Osteoblast (primary cell): ENCODE measurements at regions not wholly inside any gene's neighbourhood (a gene's known extent, or its start where the extent isn't known, plus 50 kb on each side); places are given as distances from the start of the nearest gene placed in this dataset.

ENCODE experiments used
- DNase-seq: peaks from one replicate; pipeline ENCODE4 v3.0.0; 2011; ENCODE audit warnings: low spot score, mixed read lengths; ENCODE audit not compliant: insufficient read length; ENCODE audit errors: missing footprints
- H2AFZ ChIP-seq: 2 replicates; pipeline ENCODE4 v1.6.0; 2011; ENCODE audit warnings: mild to moderate bottlenecking, low read length
- H3K27ac ChIP-seq: 2 replicates; pipeline ENCODE4 v1.5.1; 2011; ENCODE audit warnings: mild to moderate bottlenecking, low read depth, low read length, moderate library complexity
- H3K27me3 ChIP-seq: 2 replicates; pipeline ENCODE4 v1.6.0; 2012; ENCODE audit warnings: mild to moderate bottlenecking, control low read depth, inconsistent platforms, low read length, moderate library complexity; ENCODE audit not compliant: insufficient read depth
- H3K36me3 ChIP-seq: 2 replicates; pipeline ENCODE4 v1.5.1; 2011; ENCODE audit warnings: mild to moderate bottlenecking, low read length, control low read depth, moderate library complexity; ENCODE audit not compliant: insufficient read depth
- H3K4me1 ChIP-seq: 2 replicates; pipeline ENCODE4 v1.5.1; 2011; ENCODE audit warnings: mild to moderate bottlenecking, low read length, control low read depth, moderate library complexity; ENCODE audit not compliant: insufficient read depth
- H3K4me2 ChIP-seq: 2 replicates; pipeline ENCODE4 v1.6.0; 2011; ENCODE audit warnings: mild to moderate bottlenecking, low read length; ENCODE audit not compliant: insufficient read depth
- H3K4me3 ChIP-seq: fragments of 200-600 bp; sonication (generic); 3 replicates; pipeline ENCODE4 v1.5.1; 2012; ENCODE audit warnings: mild to moderate bottlenecking, low read length, inconsistent platforms; ENCODE audit not compliant: insufficient read depth
- H3K79me2 ChIP-seq: 2 replicates; pipeline ENCODE4 v1.6.0; 2012; ENCODE audit warnings: mild to moderate bottlenecking, low read length, control low read depth, inconsistent platforms; ENCODE audit not compliant: insufficient read depth
- H3K9me3 ChIP-seq: 2 replicates; pipeline ENCODE4 v1.5.1; 2011; ENCODE audit warnings: low read depth, low read length, control low read depth
- H4K20me1 ChIP-seq: 2 replicates; pipeline ENCODE4 v1.6.0; 2012; ENCODE audit warnings: mild to moderate bottlenecking, low read length, control low read depth; ENCODE audit not compliant: insufficient read depth
- TF ChIP-seq, protein P1 (sequence below): IDR thresholded peaks from 2 replicates; pipeline ENCODE4 v1.5.1; 2011; ENCODE audit warnings: mild to moderate bottlenecking, low read depth, low read length, moderate library complexity; ENCODE audit errors: extremely low read depth

DNA sequence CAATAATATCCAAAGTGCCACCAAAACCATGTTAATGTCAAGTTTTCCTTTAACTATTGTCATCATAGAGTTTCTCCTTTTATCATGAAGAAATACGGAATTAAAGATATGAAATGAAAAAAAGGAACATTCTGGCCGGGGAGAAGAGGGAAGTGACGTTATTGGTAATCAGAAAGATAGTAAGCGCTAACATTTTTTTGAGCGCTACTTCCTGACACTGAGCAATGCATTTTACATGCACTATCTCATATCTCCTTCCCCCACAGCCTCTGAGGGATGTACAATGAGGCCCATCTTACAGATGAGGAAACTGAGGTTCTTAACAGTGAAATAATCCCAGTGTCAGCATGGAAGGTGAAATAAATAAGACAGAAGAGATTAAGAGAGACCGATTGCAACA lies 410.9 kb downstream of the SOX9 start:
- H3K4me2 ChIP-seq: no peak overlapping the region
- peaks cover 35% of the 10 kb centered on the region for H3K79me2 ChIP-seq
- no peaks in the 10 kb centered on the region for H3K4me1 ChIP-seq
- TF ChIP-seq, protein P1, sequence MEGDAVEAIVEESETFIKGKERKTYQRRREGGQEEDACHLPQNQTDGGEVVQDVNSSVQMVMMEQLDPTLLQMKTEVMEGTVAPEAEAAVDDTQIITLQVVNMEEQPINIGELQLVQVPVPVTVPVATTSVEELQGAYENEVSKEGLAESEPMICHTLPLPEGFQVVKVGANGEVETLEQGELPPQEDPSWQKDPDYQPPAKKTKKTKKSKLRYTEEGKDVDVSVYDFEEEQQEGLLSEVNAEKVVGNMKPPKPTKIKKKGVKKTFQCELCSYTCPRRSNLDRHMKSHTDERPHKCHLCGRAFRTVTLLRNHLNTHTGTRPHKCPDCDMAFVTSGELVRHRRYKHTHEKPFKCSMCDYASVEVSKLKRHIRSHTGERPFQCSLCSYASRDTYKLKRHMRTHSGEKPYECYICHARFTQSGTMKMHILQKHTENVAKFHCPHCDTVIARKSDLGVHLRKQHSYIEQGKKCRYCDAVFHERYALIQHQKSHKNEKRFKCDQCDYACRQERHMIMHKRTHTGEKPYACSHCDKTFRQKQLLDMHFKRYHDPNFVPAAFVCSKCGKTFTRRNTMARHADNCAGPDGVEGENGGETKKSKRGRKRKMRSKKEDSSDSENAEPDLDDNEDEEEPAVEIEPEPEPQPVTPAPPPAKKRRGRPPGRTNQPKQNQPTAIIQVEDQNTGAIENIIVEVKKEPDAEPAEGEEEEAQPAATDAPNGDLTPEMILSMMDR: no peak
- H3K4me3 ChIP-seq: no peak overlapping the region
- DNase-seq: no peak
- H3K27me3 ChIP-seq: no peaks in the 10 kb centered on the region
- no peaks in the 10 kb centered on the region for H3K36me3 ChIP-seq
- no peak overlapping the region for H2AFZ ChIP-seq
- no peaks in the 10 kb centered on the region for H3K9me3 ChIP-seq
- H3K27ac ChIP-seq: no peak overlapping the region
- peaks cover 2% of the 10 kb centered on the region for H4K20me1 ChIP-seq

DNA sequence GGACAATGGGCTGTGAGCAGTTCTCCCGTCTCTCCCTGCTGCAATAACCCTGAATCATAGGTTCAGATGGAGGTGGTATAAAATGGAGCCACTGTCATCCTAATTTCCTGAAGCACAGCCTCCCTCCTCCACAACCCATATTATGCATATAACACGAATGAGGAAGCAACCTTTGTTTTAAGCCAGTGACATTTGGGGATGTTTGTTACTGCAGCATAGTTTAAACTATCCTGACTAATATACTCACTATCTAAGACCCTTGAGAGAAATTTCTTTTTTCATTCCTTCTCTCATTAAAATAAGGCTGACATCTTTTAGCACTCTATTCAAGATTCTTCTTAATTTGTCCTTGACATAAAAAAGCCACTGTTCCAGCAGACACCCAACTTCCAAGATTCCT lies 413.4 kb downstream of the SOX9 start:
- DNase-seq: no peak

DNA sequence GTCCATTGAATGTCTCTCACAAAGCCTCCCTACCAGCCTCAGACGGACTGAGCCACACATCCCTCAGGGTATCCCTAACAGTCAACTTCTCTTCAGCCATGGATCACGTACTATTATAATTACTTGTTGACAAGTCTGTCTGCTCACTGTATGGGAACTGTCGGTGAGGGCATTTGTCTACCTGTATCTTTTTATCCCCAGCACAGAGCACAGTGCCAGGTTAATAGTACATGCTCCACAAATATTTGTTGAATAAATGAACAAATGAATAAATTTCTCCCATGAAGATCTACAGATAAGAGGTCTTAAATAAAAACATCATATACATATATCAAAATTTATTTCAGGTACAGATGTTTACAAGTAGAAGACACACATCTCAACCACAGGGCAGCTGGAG lies 414.0 kb downstream of the SOX9 start:
- H3K9me3 ChIP-seq: no peaks in the 10 kb centered on the region
- no peaks in the 10 kb centered on the region for H3K27me3 ChIP-seq
- H4K20me1 ChIP-seq: no peaks in the 10 kb centered on the region
- no peak overlapping the region for H3K27ac ChIP-seq
- no peak overlapping the region for H3K4me2 ChIP-seq
- no peak for DNase-seq
- no peak overlapping the region for H2AFZ ChIP-seq
- no peaks in the 10 kb centered on the region for H3K36me3 ChIP-seq
- TF ChIP-seq, protein P1: no peak
- no peak overlapping the region for H3K4me3 ChIP-seq
- H3K4me1 ChIP-seq: no peaks in the 10 kb centered on the region
- H3K79me2 ChIP-seq: peaks cover 26% of the 10 kb centered on the region

More for the DNA sequence above, 413.4 kb downstream of the SOX9 start:
- no peak overlapping the region for H3K27ac ChIP-seq
- H3K36me3 ChIP-seq: no peaks in the 10 kb centered on the region
- H3K79me2 ChIP-seq: peaks cover 26% of the 10 kb centered on the region
- no peaks in the 10 kb centered on the region for H3K27me3 ChIP-seq
- TF ChIP-seq, protein P1: no peak
- H4K20me1 ChIP-seq: no peaks in the 10 kb centered on the region
- H3K4me2 ChIP-seq: no peak overlapping the region
- H2AFZ ChIP-seq: no peak overlapping the region
- no peaks in the 10 kb centered on the region for H3K9me3 ChIP-seq
- no peak overlapping the region for H3K4me3 ChIP-seq
- H3K4me1 ChIP-seq: no peaks in the 10 kb centered on the region

DNA sequence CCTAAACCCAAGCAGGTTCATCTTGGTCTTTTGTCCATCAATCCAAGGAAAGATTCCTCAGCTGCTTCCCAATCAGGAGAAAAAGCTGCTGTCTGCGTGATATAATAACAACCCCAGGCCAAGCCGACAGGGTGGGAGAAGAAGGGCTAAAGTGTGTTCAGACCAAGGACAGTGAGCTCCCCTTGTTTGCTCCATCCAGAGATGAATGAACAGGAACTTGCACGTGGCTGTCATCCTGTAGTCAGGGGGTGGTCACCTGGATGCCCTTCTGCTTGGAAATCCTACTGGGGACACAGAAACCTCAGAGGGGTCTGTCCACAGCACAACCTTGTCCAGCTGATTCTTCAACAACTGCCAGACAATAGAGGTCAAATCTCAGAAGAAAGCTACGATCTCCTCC lies 414.5 kb downstream of the SOX9 start:
- H3K4me1 ChIP-seq: no peaks in the 10 kb centered on the region
- no peak for DNase-seq
- no peaks in the 10 kb centered on the region for H3K36me3 ChIP-seq
- no peak overlapping the region for H2AFZ ChIP-seq
- H3K4me3 ChIP-seq: no peak overlapping the region
- no peaks in the 10 kb centered on the region for H3K27me3 ChIP-seq
- TF ChIP-seq, protein P1: no peak
- no peak overlapping the region for H3K4me2 ChIP-seq
- no peak overlapping the region for H3K27ac ChIP-seq
- no peaks in the 10 kb centered on the region for H3K9me3 ChIP-seq
- no peaks in the 10 kb centered on the region for H4K20me1 ChIP-seq
- peaks cover 23% of the 10 kb centered on the region for H3K79me2 ChIP-seq
